Neural progenitor cell (in vitro differentiated cells): ENCODE measurements at regions not wholly inside any gene's neighbourhood (a gene's known extent, or its start where the extent isn't known, plus 50 kb on each side); places are given as distances from the start of the nearest gene placed in this dataset.

ENCODE experiments used
- DNase-seq: peaks from one replicate; pipeline ENCODE4 v3.0.0-alpha.2; 2016; ENCODE audit warnings: low spot score
- H2AFZ ChIP-seq: fragments of 200-600 bp; sonication (generic); replicated peaks from 2 replicates; pipeline ENCODE4 v1.6.1; 2016; ENCODE audit warnings: antibody characterized with exemption
- H3F3A ChIP-seq: fragments of 200-600 bp; sonication (generic); 2 replicates; pipeline ENCODE4 v1.6.1; 2016; ENCODE audit warnings: antibody characterized with exemption, low read depth
- H3K27ac ChIP-seq: fragments of 200-600 bp; sonication (generic); 2 replicates; pipeline ENCODE4 v1.5.1; 2016; ENCODE audit warnings: mild to moderate bottlenecking
- H3K27me3 ChIP-seq: fragments of 200-600 bp; sonication (generic); 2 replicates; pipeline ENCODE4 v1.6.1; 2016; ENCODE audit warnings: mild to moderate bottlenecking, moderate library complexity
- H3K36me3 ChIP-seq: fragments of 200-600 bp; sonication (generic); 2 replicates; pipeline ENCODE4 v1.5.1; 2016
- H3K4me1 ChIP-seq: fragments of 200-600 bp; sonication (generic); 2 replicates; pipeline ENCODE4 v1.6.1; 2016; ENCODE audit warnings: mixed run types
- H3K4me2 ChIP-seq: fragments of 200-600 bp; sonication (generic); 2 replicates; pipeline ENCODE4 v1.6.1; 2016
- H3K4me3 ChIP-seq: fragments of 200-600 bp; sonication (generic); 2 replicates; pipeline ENCODE4 v1.5.1; 2016
- H3K79me2 ChIP-seq: fragments of 200-600 bp; sonication (generic); 2 replicates; pipeline ENCODE4 v1.6.1; 2016; ENCODE audit warnings: low read depth
- H3K9ac ChIP-seq: fragments of 200-600 bp; sonication (generic); 2 replicates; pipeline ENCODE4 v1.6.1; 2016
- H3K9me3 ChIP-seq: fragments of 200-600 bp; sonication (generic); 2 replicates; pipeline ENCODE4 v1.5.1; 2016; ENCODE audit warnings: low read depth
- H4K20me1 ChIP-seq: fragments of 200-600 bp; sonication (generic); 2 replicates; pipeline ENCODE4 v1.6.1; 2016; ENCODE audit warnings: low read depth
- H3K27ac Mint-ChIP-seq: 3 replicates; pipeline ENCODE4 v1.8.0; 2021; ENCODE audit warnings: mixed read lengths
- H3K27me3 Mint-ChIP-seq: 2 replicates; pipeline ENCODE4 v1.8.0; 2022; ENCODE audit warnings: low read depth, mild to moderate bottlenecking, inconsistent platforms, moderate library complexity, mixed read lengths; ENCODE audit not compliant: insufficient read depth
- H3K36me3 Mint-ChIP-seq: 3 replicates; pipeline ENCODE4 v1.8.0; 2021; ENCODE audit warnings: mixed read lengths
- H3K4me1 Mint-ChIP-seq: 3 replicates; pipeline ENCODE4 v1.8.0; 2021; ENCODE audit warnings: mixed read lengths
- H3K4me3 Mint-ChIP-seq: 3 replicates; pipeline ENCODE4 v1.8.0; 2021; ENCODE audit warnings: mild to moderate bottlenecking, moderate library complexity, mixed read lengths
- H3K9me3 Mint-ChIP-seq: 3 replicates; pipeline ENCODE4 v1.8.0; 2020; ENCODE audit warnings: mixed read lengths
- EZH2 ChIP-seq: fragments of 200-600 bp; sonication (generic); IDR thresholded peaks from 2 replicates; pipeline ENCODE4 v1.6.1; 2017; ENCODE audit warnings: antibody characterized with exemption, mild to moderate bottlenecking, moderate library complexity
- EZH2phosphoT487 ChIP-seq: fragments of 200-600 bp; sonication (generic); IDR thresholded peaks from 2 replicates; pipeline ENCODE4 v1.6.1; 2017; ENCODE audit warnings: antibody characterized with exemption
- TF ChIP-seq, protein P1 (sequence below): fragments of 200-600 bp; sonication (generic); IDR thresholded peaks from 2 replicates; pipeline ENCODE4 v1.5.1; 2017; ENCODE audit warnings: antibody characterized with exemption, mild to moderate bottlenecking

GRCh38 chr14:98904677-98905076 is 367.3 kb downstream of the BCL11B start:
- TF ChIP-seq EZH2 (no peak), EZH2phosphoT487 (no peak)
- TF ChIP-seq, protein P1, sequence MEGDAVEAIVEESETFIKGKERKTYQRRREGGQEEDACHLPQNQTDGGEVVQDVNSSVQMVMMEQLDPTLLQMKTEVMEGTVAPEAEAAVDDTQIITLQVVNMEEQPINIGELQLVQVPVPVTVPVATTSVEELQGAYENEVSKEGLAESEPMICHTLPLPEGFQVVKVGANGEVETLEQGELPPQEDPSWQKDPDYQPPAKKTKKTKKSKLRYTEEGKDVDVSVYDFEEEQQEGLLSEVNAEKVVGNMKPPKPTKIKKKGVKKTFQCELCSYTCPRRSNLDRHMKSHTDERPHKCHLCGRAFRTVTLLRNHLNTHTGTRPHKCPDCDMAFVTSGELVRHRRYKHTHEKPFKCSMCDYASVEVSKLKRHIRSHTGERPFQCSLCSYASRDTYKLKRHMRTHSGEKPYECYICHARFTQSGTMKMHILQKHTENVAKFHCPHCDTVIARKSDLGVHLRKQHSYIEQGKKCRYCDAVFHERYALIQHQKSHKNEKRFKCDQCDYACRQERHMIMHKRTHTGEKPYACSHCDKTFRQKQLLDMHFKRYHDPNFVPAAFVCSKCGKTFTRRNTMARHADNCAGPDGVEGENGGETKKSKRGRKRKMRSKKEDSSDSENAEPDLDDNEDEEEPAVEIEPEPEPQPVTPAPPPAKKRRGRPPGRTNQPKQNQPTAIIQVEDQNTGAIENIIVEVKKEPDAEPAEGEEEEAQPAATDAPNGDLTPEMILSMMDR = no peak
- Histone ChIP-seq H3K4me1 (peaks cover 24% of the 10 kb centered on the region), H3K79me2 (no peaks in the 10 kb centered on the region), H3K36me3 (no peaks in the 10 kb centered on the region), H3K9me3 (no peaks in the 10 kb centered on the region), H3F3A (peaks cover 16% of the 10 kb centered on the region), H3K4me3 (no peak overlapping the region), H3K4me2 (no peak overlapping the region), H3K9ac (no peak overlapping the region), H3K27ac (no peak overlapping the region), H2AFZ (no peak overlapping the region), H4K20me1 (no peaks in the 10 kb centered on the region), H3K27me3 (no peaks in the 10 kb centered on the region)
- H3K27me3 Mint-ChIP-seq = peaks cover 5% of the 10 kb centered on the region
- H3K9me3 Mint-ChIP-seq = no peaks in the 10 kb centered on the region
- no peak overlapping the region for H3K4me3 Mint-ChIP-seq
- peaks cover 23% of the 10 kb centered on the region for H3K4me1 Mint-ChIP-seq
- DNase-seq = no peak
- no peaks in the 10 kb centered on the region for H3K36me3 Mint-ChIP-seq
- no peak overlapping the region for H3K27ac Mint-ChIP-seq

DNA sequence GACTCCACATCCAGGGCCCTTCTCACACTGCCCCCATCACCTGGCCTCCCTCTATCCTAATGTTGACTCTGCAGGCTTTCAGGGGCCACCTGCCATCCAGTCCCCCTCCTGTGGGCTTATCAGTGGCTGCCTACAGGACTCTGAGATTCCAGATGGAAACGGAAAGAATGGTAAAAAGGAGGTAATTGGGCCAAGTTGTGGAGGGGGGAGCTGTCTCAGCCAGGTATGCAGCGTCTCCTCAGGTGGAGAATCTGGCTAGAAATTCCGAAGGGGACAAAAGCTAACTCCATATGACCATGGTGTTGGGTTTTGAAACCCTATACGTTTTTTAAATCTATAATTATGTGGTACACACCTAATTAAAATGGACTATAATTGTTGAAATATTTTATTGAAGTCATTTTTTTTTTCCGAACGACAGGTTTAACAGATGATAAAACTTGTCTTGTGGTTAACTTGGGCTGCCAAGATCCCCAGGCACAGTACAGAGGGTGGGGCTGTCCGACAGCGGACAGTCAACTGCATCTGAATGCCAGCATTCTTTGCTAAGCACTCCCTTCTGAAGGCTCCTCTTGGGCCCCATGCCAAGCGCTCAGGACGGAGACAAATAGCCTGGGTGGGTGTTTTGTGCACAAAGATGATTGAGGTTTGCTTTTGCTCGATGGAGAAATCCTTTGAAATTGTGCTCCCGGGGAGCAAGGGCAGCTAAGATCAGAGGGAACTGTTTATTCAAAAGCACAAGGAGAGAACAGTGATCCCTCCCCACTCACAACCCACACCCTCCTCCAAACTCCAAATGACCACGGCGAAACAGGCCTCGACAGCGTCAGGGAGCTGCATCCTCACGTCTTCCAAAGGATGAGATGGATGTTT is 365.6 kb downstream of the BCL11B start:
- H3K9ac ChIP-seq = no peak overlapping the region
- no peaks in the 10 kb centered on the region for H3K9me3 Mint-ChIP-seq
- H3K36me3 ChIP-seq = no peaks in the 10 kb centered on the region
- DNase-seq = peak; percentile 33
- no peaks in the 10 kb centered on the region for H3K27me3 ChIP-seq
- H3K4me1 Mint-ChIP-seq = peaks cover 24% of the 10 kb centered on the region
- no peaks in the 10 kb centered on the region for H3K36me3 Mint-ChIP-seq
- H3K4me3 Mint-ChIP-seq = peak overlapping the region; percentile 37
- H3K27ac Mint-ChIP-seq = peak overlapping the region; percentile 48
- H3K4me3 ChIP-seq = no peak overlapping the region
- H2AFZ ChIP-seq = peak overlapping the region; percentile 47
- no peaks in the 10 kb centered on the region for H3K9me3 ChIP-seq
- no peak for TF ChIP-seq EZH2
- TF ChIP-seq EZH2phosphoT487 = no peak
- TF ChIP-seq, protein P1 = no peak
- no peak overlapping the region for H3K27ac ChIP-seq
- peaks cover 24% of the 10 kb centered on the region for H3K4me1 ChIP-seq
- no peaks in the 10 kb centered on the region for H4K20me1 ChIP-seq
- no peak overlapping the region for H3K4me2 ChIP-seq
- no peaks in the 10 kb centered on the region for H3K79me2 ChIP-seq
- H3K27me3 Mint-ChIP-seq = peaks cover 4% of the 10 kb centered on the region
- H3F3A ChIP-seq = peaks cover 16% of the 10 kb centered on the region

DNA sequence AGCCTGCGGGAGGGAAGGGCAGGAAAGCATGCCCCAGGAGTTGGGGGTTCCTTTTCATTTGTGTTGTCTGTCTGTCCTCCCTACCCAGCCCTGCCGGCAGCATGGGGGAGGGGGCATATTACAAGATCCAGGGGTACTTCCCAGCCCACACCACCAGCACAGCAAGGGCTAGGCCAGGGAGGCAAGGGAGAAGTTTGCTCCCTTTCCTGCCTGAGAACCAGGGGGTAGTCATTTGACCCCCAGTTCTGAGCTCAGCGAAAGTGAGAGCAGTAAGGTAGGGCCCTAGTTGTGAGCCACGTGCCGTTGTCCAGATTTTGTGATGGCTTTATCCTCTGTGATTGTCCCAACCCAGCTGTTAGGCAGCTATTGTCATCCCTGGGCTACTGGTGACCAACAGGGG is 364.7 kb downstream of the BCL11B start:
- Histone ChIP-seq H3K9me3 (no peaks in the 10 kb centered on the region), H3K4me3 (no peak overlapping the region), H3K36me3 (no peaks in the 10 kb centered on the region), H3K4me2 (no peak overlapping the region), H3K79me2 (no peaks in the 10 kb centered on the region), H3K4me1 (peaks cover 24% of the 10 kb centered on the region), H4K20me1 (no peaks in the 10 kb centered on the region), H3F3A (peaks cover 16% of the 10 kb centered on the region), H3K27ac (no peak overlapping the region), H2AFZ (peak overlapping the region; percentile 47), H3K27me3 (no peaks in the 10 kb centered on the region), H3K9ac (no peak overlapping the region)
- no peaks in the 10 kb centered on the region for H3K9me3 Mint-ChIP-seq
- peaks cover 24% of the 10 kb centered on the region for H3K4me1 Mint-ChIP-seq
- peaks cover 4% of the 10 kb centered on the region for H3K27me3 Mint-ChIP-seq
- DNase-seq = no peak
- H3K4me3 Mint-ChIP-seq = no peak overlapping the region
- no peak for TF ChIP-seq EZH2phosphoT487
- TF ChIP-seq, protein P1 = no peak
- TF ChIP-seq EZH2 = no peak
- no peak overlapping the region for H3K27ac Mint-ChIP-seq
- no peaks in the 10 kb centered on the region for H3K36me3 Mint-ChIP-seq
